A549 (cell line): ENCODE measurements at regions not wholly inside any gene's neighbourhood (a gene's known extent, or its start where the extent isn't known, plus 50 kb on each side); places are given as distances from the start of the nearest gene placed in this dataset.

ENCODE experiments used
- ATOH8 ChIP-seq: fragments of 250-450 bp; sonication (Bioruptor Pico); IDR thresholded peaks from 2 replicates; pipeline ENCODE4 v1.5.0; 2020; ENCODE audit warnings: low read depth, mild to moderate bottlenecking, moderate library complexity
- RFX5 ChIP-seq: fragments of 450-650 bp; IDR thresholded peaks from 2 replicates; pipeline ENCODE4 v1.7.1; 2014; ENCODE audit warnings: antibody characterized with exemption, mild to moderate bottlenecking, moderate library complexity
- RNF2 ChIP-seq: fragments of 200-600 bp; sonication (generic); IDR thresholded peaks from 2 replicates; pipeline ENCODE4 v1.6.1; 2016; ENCODE audit warnings: low read depth, mild to moderate bottlenecking, antibody characterized with exemption, moderate library complexity, borderline replicate concordance
- ZFP36 ChIP-seq: fragments of 450-650 bp; IDR thresholded peaks from 2 replicates; pipeline ENCODE4 v1.6.1; 2014; ENCODE audit warnings: borderline replicate concordance; ENCODE audit not compliant: partially characterized antibody

GRCh38 chr13:46995874-46996273 is 99.0 kb upstream of the HTR2A start:
- TF ChIP-seq ATOH8: no peak
- no peak for TF ChIP-seq RNF2
- TF ChIP-seq ZFP36: no peak
- TF ChIP-seq RFX5: no peak
